Stimulated activated CD4-positive, alpha-beta T cell treated with anti-CD3 and anti-CD28 coated beads, Interleukin-4, amount 100 ng/mL, for 4 hours (primary cell): ENCODE measurements at regions not wholly inside any gene's neighbourhood (a gene's known extent, or its start where the extent isn't known, plus 50 kb on each side); places are given as distances from the start of the nearest gene placed in this dataset.

ENCODE experiments used
- DNase-seq, 2 experiments: peaks; one replicate each; pipeline ENCODE4 v3.0.0-alpha.2; 2020

DNA sequence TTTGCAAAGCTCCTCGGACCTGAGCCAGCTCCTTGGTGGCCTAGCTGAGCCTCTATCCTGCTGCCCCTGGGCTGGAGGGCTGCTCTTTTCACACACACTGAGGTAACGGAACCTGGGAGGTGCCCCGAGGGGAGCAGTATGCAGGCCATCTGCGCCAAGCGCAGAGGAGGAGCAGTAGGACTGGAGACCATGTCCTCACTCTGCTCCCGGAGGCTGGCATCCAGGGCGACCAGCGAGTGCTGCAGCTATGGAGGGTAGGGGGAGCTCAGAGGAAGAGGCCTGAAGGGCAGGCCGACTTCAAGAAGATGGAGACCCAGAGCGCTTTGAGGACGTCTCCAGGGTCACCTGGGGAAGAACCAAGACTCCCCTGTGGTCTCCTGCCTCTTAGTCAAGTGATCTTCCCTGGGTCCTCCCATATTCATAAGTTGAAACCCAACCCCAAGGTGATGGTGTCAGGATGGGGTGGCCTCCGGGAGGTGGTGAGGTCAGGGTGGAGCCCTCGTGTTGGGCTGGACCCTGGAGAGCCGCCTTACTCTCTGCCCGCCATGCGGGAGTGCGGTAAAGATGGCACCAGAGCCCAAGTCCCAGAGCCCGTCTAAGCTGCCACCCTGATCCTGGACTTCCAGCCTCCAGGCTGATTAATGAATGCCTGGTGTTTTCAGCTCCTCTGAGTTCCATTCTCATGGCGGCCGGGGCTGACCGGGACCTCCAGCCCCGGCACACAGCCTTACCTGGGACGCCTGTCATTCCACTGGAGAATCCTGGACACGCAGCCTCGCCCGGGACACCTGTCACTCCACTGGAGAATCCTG, 160.7 kb downstream of the NDUFA10 start:
- DNase-seq, result no peak

DNA sequence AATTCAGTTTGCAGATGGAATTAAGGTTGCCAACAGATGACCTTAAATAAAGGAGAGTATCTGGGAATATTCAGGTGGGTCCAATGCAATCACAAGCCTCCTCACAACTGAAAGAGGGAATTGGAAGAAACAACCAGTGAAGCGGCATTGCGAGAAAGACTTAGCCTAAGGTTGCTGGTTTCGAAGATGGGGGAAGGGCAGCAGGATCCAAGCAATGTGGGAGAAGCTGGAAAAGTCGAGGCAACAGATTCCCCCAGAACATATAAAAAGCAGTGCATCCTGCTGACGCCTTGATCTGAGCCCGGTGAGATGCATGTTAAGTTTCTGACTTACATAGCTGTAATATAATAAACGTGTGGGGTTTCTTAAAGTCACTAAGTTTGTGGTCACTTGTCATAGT, 162.5 kb downstream of the NDUFA10 start:
- no peak for DNase-seq

DNA sequence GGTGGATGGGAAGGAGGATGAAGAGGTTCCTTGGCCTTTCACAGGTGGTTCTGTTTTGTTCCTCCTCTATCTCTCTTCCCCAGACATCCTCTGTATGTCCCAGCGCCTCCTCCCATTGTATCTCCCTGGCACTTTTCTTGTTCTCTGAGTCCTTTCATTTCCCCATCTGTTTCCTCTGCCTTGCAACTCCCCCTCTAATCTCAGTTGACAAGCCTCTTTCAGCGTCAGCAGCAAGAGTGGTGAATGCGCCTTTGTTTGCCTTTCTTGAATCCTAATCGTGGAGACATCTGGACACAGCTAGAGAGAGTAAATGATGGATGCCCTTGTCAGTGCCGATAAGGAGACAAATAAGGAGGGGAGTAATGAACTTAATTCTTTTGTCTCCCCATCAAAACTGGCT, 167.0 kb downstream of the NDUFA10 start:
- no peak for DNase-seq

DNA sequence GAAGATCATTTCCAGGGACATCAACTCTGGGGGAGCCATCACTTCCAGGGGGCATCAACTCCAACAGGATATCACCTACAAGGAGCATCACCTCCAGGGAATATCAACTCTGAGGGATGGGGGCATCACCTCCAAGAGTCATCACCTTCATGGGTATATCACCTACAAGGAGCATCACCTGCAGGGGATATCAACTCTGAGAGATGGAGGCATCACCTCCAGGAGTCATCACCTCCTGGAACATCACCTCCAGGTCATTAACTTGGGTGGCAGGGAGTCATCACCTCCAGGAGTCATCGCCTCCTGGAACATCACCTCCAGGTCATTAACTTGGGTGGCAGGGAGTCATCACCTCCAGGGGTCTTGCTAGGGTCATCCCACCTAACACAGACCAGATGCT, 167.6 kb downstream of the NDUFA10 start:
- no peak for DNase-seq

- no peak for DNase-seq
Measured at GRCh38 chr2:239856620-239857285, 168.4 kb downstream of the NDUFA10 start.

GRCh38 chr2:239855863-239856587, 169.1 kb downstream of the NDUFA10 start:
- no peak for DNase-seq

DNA sequence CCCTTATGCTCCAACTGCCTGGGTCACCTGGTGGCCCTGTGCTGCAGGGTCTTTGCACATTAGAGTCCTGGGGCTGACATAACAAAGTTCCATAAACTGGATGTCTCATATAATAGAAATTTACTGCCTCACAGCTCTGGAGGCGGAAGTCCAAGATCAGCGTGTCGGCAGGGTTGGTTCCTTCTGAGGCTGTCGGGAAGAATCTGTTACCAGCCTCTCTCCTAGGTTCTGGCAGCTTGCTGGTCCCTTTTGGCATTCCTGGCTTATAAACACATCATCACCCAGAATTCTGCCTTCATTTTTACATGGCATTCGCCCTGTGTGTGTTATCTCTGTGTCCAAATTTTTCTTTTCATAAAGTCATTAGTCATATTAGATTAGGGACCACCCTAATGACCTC, 170.5 kb downstream of the NDUFA10 start:
- DNase-seq, result no peak

GRCh38 chr2:239853706-239854327, 171.3 kb downstream of the NDUFA10 start:
- no peak for DNase-seq

DNA sequence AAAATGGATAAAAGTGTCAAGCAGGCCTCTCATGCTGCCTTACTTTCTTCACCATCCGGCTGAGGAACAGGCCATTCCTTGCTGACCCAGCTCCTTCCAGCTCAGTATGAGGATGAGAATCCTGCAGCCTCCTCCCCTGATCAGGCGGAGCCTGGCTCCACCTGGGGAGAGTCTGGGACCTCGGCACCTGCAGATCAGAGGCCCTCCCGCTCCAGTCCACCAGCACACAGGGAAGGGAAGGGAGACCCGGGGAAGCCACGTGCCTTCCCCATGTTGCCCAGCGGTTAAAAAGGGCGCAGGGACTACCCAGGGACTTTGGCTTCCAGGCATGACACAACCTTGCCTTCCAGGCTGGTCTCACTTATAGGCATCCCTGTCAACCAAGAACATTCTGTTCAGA, 172.0 kb downstream of the NDUFA10 start:
- DNase-seq, result no peak

DNA sequence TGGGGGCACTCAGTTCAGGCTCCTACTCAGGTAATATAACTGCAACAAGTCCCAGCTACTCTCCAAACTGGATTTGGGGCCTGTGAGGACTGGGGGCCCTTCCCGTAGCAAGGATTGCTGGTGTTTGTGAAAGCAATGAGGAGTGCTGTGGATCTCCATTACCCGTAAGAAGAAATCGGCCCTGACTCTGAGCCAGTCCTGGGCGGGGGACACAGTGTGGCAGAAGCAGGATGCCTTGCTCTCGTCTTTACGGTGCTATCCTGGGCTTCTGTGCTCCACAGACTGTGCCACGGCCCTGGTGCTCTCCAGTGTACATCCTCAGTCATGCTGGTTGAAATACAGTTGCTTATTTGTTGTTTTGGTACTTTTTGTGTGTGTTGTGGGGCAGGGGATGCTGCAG, 172.9 kb downstream of the NDUFA10 start:
- DNase-seq, result no peak

GRCh38 chr2:239846789-239847676, 178.1 kb downstream of the NDUFA10 start:
- DNase-seq, result no peak

- no peak for DNase-seq
Measured at GRCh38 chr2:239845968-239846367, 179.2 kb downstream of the NDUFA10 start.

- no peak for DNase-seq
Measured at GRCh38 chr2:239839306-239839705, 185.8 kb downstream of the NDUFA10 start.

DNA sequence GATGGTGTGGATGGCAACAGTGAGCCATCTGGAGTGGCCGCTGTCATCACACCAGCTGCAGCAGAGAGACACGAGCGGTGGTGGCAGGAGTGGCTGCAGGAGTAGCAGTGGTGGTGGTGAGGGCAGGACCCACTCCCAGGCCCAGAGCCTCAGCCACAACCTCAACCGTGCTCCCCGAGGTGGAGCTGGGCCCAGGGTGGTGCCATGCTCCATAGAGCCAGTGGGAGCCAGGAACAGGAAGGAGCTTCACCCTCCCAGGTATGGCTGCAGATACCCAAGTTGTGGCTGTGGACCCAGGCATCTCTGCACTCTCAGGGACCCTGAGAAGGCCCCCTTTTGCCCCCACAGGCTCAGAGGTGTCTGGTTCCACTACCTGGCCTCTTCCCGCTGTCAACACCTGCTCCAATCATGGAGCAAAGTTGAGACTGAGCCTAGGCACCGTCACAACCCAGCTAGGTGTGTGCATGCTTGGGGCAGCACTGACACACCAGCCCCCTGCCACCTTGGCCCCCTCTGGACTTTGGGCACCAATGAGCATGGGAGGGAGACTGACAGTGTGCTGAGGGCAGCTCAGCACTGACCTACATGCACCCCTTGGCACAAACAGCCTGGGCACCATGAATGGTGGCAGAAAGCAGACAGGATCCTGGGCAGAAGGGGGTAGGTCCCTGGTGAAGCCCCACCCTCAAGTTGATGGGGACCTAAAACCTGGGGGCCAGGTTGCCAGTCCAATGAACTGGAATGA, 188.9 kb downstream of the NDUFA10 start:
- DNase-seq, result no peak

DNA sequence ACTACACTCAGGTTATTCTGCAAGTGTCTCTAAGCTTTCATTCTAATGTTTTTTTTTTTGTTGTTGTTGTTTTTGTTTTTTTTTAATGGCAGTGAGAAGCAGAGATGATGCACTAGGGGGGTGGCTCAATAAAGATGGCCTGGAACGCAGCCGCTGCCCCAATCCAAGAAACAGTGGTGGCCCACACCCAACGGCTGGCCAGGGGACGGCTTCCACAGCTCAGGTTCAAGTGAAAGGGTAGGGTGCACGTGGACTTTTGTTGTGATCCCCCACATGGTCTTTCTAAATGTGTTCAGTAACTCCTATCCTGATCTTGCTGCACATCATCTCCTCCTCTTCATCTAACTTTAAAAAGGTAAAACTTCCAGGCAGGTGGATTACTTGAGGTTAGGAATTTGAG, 190.1 kb downstream of the NDUFA10 start:
- DNase-seq, result no peak

- no peak for DNase-seq
Measured at GRCh38 chr2:239834143-239834542, 191.0 kb downstream of the NDUFA10 start.

GRCh38 chr2:239833269-239834109, 191.7 kb downstream of the NDUFA10 start:
- DNase-seq, result no peak

DNA sequence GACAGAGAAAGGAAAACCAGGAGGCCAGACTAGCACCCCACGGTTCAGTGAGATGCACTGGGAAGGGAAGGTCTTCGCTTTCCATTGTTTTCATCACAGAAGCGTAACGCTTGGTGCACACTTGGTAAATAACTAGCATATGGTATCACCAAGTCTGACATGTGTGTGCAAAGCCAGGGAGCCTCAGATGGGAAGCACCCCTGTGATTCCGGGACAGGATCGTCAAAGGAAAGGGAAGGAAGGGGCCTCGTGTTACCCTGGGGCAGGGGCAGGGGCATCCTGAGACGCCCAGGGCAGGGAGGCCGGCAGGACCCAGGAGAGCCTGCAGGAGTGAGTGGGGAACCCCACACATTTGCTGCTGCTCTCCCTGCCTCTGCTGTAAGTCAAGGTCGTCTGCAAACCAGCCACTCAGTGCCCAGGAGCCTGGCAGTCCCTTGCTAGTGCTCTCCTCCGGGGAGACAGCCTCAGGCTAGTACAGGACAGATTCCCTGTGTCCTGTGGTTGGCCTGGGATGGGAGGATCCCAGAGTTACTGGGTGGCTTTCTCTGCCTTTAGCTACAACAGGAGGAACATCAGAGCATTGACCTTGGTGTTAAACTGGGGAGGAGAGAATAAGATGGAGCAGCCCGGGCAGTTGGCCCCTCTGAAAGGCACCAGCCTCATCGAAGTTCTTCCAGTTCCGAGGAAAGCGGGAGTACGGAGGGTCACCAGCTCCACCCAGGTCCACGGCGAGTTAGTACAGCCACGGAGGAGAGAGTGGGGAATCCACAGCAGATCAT, 192.5 kb downstream of the NDUFA10 start:
- DNase-seq, result no peak

GRCh38 chr2:239831861-239832489, 193.2 kb downstream of the NDUFA10 start:
- no peak for DNase-seq
